Right lobe of liver (tissue), 6 donors: ENCODE measurements at regions not wholly inside any gene's neighbourhood (a gene's known extent, or its start where the extent isn't known, plus 50 kb on each side); places are given as distances from the start of the nearest gene placed in this dataset.

Source experiments
- ATAC-seq, 4 donors: fragments of 200-7000 bp; cut with Tn5 transposase; one replicate each; pipeline ENCODE4 v1.9.1; 2020; ENCODE audit warnings: mild to moderate bottlenecking in 4 of 4, moderate library complexity in 4 of 4
- DNase-seq, 3 donors: peaks; one replicate each; pipeline ENCODE4 v3.0.0-alpha.2; 2020
- H3K27ac ChIP-seq, 3 donors: fragments of 200-600 bp; one replicate each; pipeline ENCODE4 v1.8.0; 2022
- H3K27me3 ChIP-seq, 2 donors: fragments of 200-600 bp; one replicate each; pipeline ENCODE4 v1.8.0; 2022
- H3K36me3 ChIP-seq, 4 donors: fragments of 200-600 bp; sonication (generic) in 1 of 4; one replicate each; pipeline versions ENCODE4 v1.5.1 to v1.8.0; 2017 to 2022; ENCODE audit warnings: control low read depth in 1 of 4
- H3K4me1 ChIP-seq, 4 donors: fragments of 200-600 bp; sonication (generic) in 1 of 4; one replicate each; pipeline versions ENCODE4 v1.5.1 to v1.8.0; 2017 to 2022; ENCODE audit warnings: control low read depth in 1 of 4
- H3K4me3 ChIP-seq, 3 donors: fragments of 200-600 bp; one replicate each; pipeline ENCODE4 v1.8.0; 2022
- H3K9me3 ChIP-seq, 4 donors: fragments of 200-600 bp; sonication (generic) in 1 of 4; one replicate each; pipeline versions ENCODE4 v1.5.1 to v1.8.0; 2017 to 2022; ENCODE audit warnings: control low read depth in 1 of 4
- CTCF ChIP-seq, 4 donors: fragments of 200-600 bp in 3 of 4; fragments of 450-650 bp in 1 of 4; IDR thresholded peaks; one replicate each; pipeline versions ENCODE4 v1.5.1 to v1.8.0; 2016 to 2022; ENCODE audit warnings: antibody characterized with exemption in 4 of 4, mild to moderate bottlenecking in 2 of 4
- POLR2A ChIP-seq: fragments of 450-650 bp; IDR thresholded peaks from one replicate; pipeline ENCODE4 v1.6.1; 2017; ENCODE audit warnings: antibody characterized with exemption, mild to moderate bottlenecking
- WGBS: methylation state at CpG from one replicate; pipeline ENCODE4 v1.1.6; 2018; ENCODE audit warnings: low coverage, low lambda C conversion rate; ENCODE audit not compliant: insufficient coverage; ENCODE audit errors: missing lambda C conversion rate; 5-methylcytosine and 5-hydroxymethylcytosine counted together
- intact Hi-C, 2 donors: fragments of 100-400 bp; cut with DNase I; formaldehyde crosslinking; loops; one replicate each; pipeline versions ENCODE4 v1.11.2 to v1.14.1; 2022
- donor health status: DM: no; HTN: yes; CAD: no.
- donor health status: DM: no; HTN: no; CAD: no.
- donor health status: DM: no; HTN: no; CAD: no.
- donor health status: DM: no; HTN: yes; CAD: no.
- donor health status: DM: no; HTN: yes; CAD: no.

GRCh38 chr21:16789636-16790035 lies 723.2 kb upstream of the CXADR start:
- H3K4me3 ChIP-seq = no peak overlapping the region
- no peak for ATAC-seq
- no peak for DNase-seq
- no peaks in the 10 kb centered on the region for H3K4me1 ChIP-seq
- 79% methylated on average over 3 of the region's 3 CpGs for WGBS
- intact Hi-C loops = no loop called here
- H3K27ac ChIP-seq = no peak overlapping the region
- no peaks in the 10 kb centered on the region for H3K27me3 ChIP-seq
- TF ChIP-seq POLR2A = no peak
- no peak for TF ChIP-seq CTCF (IDR thresholded peaks at IDR 0.05)
- H3K9me3 ChIP-seq = no peaks in the 10 kb centered on the region
- H3K36me3 ChIP-seq = no peaks in the 10 kb centered on the region

GRCh38 chr21:16792101-16792500 lies 720.7 kb upstream of the CXADR start:
- TF ChIP-seq CTCF (IDR thresholded peaks at IDR 0.05) = no peak
- no peak for TF ChIP-seq POLR2A
- DNase-seq = no peak
- H3K4me3 ChIP-seq = no peak overlapping the region
- no peaks in the 10 kb centered on the region for H3K9me3 ChIP-seq
- no peaks in the 10 kb centered on the region for H3K36me3 ChIP-seq
- H3K27ac ChIP-seq = no peak overlapping the region
- intact Hi-C loops = no loop called here
- no peaks in the 10 kb centered on the region for H3K27me3 ChIP-seq
- no peaks in the 10 kb centered on the region for H3K4me1 ChIP-seq
- no peak for ATAC-seq
- WGBS = 69% methylated on average over 5 of the region's 5 CpGs

- 70% methylated on average over 3 of the region's 3 CpGs for whole genome bisulfite sequencing
- DNase-seq (no peak), ATAC-seq (no peak)
- Histone ChIP-seq H3K4me3 (no peak overlapping the region), H3K27me3 (no peaks in the 10 kb centered on the region), H3K36me3 (no peaks in the 10 kb centered on the region), H3K27ac (no peak overlapping the region), H3K4me1 (no peaks in the 10 kb centered on the region), H3K9me3 (no peaks in the 10 kb centered on the region)
- TF ChIP-seq CTCF (IDR thresholded peaks at IDR 0.05) = no peak
- TF ChIP-seq POLR2A = no peak
- intact Hi-C loops = no loop called here
These were observed 717.9 kb upstream of the CXADR start for GRCh38 chr21:16794950-16795349.

- Histone ChIP-seq H3K36me3 (no peaks in the 10 kb centered on the region), H3K4me1 (no peaks in the 10 kb centered on the region), H3K9me3 (no peaks in the 10 kb centered on the region), H3K27me3 (no peaks in the 10 kb centered on the region), H3K4me3 (no peak overlapping the region), H3K27ac (no peak overlapping the region)
- intact Hi-C loops = no loop called here
- DNase-seq (no peak), ATAC-seq (no peak)
- TF ChIP-seq POLR2A (no peak), CTCF (IDR thresholded peaks at IDR 0.05) (no peak)
These were observed 716.1 kb upstream of the CXADR start for GRCh38 chr21:16796776-16797175.

- ATAC-seq = no peak
- Histone ChIP-seq H3K27me3 (no peaks in the 10 kb centered on the region), H3K4me3 (no peak overlapping the region), H3K4me1 (no peaks in the 10 kb centered on the region), H3K9me3 (no peaks in the 10 kb centered on the region), H3K36me3 (no peaks in the 10 kb centered on the region), H3K27ac (no peak overlapping the region)
- TF ChIP-seq POLR2A (no peak), CTCF (IDR thresholded peaks at IDR 0.05) (no peak)
- intact Hi-C loops = no loop called here
- no peak for DNase-seq
- 67% methylated on average over 2 of the region's 2 CpGs for WGBS
These were observed 715.3 kb upstream of the CXADR start for GRCh38 chr21:16797540-16797939.
